Choroid plexus epithelial cell (primary cell): ENCODE measurements at regions not wholly inside any gene's neighbourhood (a gene's known extent, or its start where the extent isn't known, plus 50 kb on each side); places are given as distances from the start of the nearest gene placed in this dataset.
A peak's percentile ranks its signal among the peaks of the same experiment; 100 is the strongest.
"Not testable (repeated sequence)": the region's sequence is repeated elsewhere in the genome, so short reads cannot be mapped to it uniquely, and the experiment has no call there.

Experiments used
- DNase-seq: peaks from one replicate; pipeline ENCODE4 v3.0.0-alpha.2; 2010; ENCODE audit warnings: low read depth
- H3K4me3 ChIP-seq: 2 replicates; pipeline ENCODE4 v1.5.1; 2011; ENCODE audit warnings: low read depth, mild to moderate bottlenecking, control low read depth, low read length, moderate library complexity
- TF ChIP-seq, protein P1 (sequence below): conservative IDR thresholded peaks from 2 replicates; pipeline ENCODE4 v1.5.1; 2011; ENCODE audit warnings: low read depth, mild to moderate bottlenecking, control low read depth, inconsistent platforms, low read length, moderate library complexity

DNA sequence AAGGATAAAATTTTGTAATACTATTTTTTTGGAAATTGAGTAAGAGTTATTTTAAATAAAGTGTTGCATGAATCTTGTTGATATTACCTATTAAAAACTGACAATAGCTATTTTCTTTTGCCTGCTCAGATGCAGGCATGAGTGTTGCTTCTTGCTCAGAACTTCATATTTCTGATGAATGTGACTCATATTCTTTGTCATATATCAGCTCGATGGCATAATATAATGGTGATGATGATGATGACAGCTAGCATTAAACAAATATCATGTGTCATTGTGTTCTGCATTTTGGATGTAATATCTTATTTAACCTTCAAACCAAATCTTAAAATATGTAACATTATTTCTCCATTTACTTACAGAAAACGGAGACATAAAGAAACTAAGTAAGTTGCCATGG, 605.5 kb upstream of the FOXG1 start:
- TF ChIP-seq, protein P1, sequence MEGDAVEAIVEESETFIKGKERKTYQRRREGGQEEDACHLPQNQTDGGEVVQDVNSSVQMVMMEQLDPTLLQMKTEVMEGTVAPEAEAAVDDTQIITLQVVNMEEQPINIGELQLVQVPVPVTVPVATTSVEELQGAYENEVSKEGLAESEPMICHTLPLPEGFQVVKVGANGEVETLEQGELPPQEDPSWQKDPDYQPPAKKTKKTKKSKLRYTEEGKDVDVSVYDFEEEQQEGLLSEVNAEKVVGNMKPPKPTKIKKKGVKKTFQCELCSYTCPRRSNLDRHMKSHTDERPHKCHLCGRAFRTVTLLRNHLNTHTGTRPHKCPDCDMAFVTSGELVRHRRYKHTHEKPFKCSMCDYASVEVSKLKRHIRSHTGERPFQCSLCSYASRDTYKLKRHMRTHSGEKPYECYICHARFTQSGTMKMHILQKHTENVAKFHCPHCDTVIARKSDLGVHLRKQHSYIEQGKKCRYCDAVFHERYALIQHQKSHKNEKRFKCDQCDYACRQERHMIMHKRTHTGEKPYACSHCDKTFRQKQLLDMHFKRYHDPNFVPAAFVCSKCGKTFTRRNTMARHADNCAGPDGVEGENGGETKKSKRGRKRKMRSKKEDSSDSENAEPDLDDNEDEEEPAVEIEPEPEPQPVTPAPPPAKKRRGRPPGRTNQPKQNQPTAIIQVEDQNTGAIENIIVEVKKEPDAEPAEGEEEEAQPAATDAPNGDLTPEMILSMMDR: no peak
- no peak for DNase-seq
- H3K4me3 ChIP-seq: no peak overlapping the region

DNA sequence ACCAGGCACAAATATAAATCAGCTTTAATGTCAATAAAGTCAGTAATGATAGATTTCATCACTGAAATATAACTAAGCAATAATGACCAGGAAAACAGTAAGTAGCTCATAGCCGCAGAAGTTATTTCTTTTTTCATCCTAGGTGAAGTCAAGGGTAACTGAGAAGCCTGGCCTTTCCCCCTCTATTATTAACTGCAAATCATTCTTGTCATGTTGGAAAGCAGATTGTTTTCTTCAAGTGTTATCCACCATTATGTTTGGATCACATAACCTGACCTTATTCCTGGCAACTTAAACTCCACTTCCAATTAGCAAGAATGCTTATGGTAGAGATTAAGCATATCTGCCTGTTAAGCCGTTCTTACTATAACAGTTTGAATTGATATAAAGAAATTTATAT, 603.4 kb upstream of the FOXG1 start:
- H3K4me3 ChIP-seq: no peak overlapping the region
- DNase-seq: no peak
- TF ChIP-seq, protein P1: no peak

DNA sequence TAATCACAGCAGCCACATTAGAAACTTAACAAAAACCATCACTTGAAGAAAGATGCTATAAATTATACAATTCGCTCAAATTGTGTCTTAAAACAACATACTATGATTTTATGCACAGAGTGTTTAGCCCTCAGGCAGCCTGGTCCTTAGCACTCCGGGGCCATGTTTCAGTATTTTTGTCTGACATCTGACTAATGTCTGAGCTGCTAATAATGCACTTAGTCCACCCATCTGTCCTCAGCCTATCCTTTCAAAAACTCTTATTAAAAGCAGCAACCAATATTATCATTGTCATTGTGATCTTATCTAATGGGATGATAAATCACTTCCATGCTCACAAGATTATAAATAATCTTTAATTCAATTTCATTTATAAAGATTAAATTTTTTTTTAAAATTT, 602.7 kb upstream of the FOXG1 start:
- H3K4me3 ChIP-seq: no peak overlapping the region
- DNase-seq: no peak
- TF ChIP-seq, protein P1: no peak

DNA sequence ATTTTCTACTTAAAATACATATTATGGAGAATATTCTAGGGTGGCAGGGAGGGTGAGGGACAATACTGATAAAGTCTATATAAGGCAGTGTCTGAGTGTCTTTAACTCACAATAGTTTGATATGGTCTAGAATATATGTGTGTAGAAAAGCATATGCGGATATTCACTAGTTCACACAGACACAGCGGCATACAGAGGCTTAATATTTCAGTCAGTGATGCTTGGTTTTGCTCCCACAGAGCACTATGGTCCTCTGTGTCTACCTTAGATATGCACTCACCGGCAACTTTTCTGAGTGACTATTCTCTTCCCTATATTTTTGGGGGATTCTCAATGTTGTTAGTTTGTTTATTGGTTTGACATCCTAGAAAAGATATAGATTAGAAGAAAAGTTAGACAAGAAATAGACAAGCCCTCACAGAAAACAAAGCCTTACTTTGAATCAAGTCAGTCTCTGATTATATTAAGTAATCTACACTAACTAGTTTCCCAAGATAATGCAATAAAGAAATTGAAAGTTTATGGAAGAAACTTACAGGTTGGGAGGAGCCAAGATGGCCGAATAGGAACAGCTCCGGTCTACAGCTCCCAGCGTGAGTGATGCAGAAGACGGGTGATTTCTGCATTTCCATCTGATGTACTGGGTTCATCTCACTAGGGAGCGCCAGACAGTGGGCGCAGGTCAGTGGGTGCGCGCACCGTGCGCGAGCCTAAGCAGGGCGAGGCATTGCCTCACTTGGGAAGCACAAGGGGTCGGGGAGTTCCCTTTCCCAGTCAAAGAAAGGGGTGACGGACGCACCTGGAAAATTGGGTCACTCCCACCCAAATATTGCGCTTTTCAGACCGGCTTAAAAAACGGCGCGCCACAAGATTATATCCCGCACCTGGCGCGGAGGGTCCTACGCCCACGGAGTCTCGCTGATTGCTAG, 578.4 kb upstream of the FOXG1 start:
- H3K4me3 ChIP-seq: peak overlapping the region; percentile 24
- DNase-seq: not testable (repeated sequence)

DNA sequence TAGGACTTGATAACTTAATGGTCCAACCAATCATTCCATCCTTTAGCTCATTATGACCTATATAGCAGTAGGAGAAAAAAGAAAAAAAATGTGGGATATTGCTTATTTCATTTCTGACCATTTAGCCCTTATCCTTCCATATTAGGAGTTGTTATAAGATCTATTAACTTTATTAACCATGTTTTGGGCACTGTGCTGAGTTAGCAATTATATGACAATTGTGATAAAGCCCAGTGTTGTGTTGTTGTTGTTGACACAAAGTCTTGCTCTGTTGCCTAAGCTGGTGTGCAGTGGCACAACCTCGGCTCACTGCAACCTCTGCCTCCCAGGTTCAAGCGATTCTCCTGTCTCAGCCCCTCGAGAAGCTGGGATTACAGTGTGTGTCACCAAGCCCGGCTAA, 569.7 kb upstream of the FOXG1 start:
- DNase-seq: no peak
- no peak overlapping the region for H3K4me3 ChIP-seq
- TF ChIP-seq, protein P1: no peak

DNA sequence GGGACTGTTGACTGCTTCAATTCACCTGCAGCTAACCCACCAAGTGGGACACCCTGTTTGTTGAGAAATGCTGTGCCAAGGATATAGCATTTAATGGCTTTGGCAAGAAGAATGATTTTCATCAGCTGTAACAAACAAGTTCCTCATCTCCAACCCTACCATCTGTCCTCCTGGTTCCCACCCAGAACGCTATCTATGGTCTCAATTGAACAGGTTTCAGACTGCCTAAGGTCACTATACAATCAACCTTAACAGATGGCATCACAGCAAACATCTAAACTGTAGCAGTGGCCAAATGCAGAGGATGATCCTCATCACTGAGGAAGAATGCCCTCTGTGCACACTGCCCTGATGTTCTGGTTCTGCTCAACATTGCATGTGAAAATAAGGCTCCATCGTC, 546.2 kb upstream of the FOXG1 start:
- TF ChIP-seq, protein P1: no peak
- H3K4me3 ChIP-seq: no peak overlapping the region
- no peak for DNase-seq

DNA sequence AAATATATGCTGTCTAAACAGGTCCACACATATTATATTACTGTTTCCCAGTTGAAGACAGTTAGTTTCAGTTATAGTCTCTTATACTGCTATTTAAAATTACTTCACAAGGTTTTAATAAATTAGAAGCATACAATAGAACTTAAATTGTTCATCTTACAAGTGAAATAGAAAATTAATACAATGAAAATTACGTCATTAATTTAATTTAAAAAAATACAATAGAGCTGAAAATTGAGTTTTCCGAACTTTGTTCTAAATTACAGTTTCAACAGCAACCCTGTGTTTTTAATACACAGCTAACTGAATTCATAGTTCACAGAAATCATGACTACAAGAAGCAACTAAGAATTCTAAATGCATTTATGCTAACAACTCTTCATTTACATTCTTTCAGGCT, 525.7 kb upstream of the FOXG1 start:
- no peak for DNase-seq
- TF ChIP-seq, protein P1: no peak
- H3K4me3 ChIP-seq: no peak overlapping the region
